ENCODE measurements at regions not wholly inside any gene's neighbourhood (a gene's known extent, or its start where the extent isn't known, plus 50 kb on each side); places are given as distances from the start of the nearest gene placed in this dataset.

- intact Hi-C loops (cut with micrococcal nuclease; ENCODE audit: unreplicated experiment): no loop called here
- no peaks in the 10 kb centered on the region for H3K27me3 Mint-ChIP-seq (ENCODE audit: unreplicated experiment)
- no peak overlapping the region for H3K27ac Mint-ChIP-seq (ENCODE audit: unreplicated experiment)
- BruUV-seq (replicated peaks): no TSS peak
- H3K36me3 Mint-ChIP-seq (ENCODE audit: insufficient read depth, unreplicated experiment): no peaks in the 10 kb centered on the region
- H3K4me1 Mint-ChIP-seq (ENCODE audit: low read depth, unreplicated experiment): no peaks in the 10 kb centered on the region
- no peak for DNase-seq
- no peak overlapping the region for H3K4me3 Mint-ChIP-seq (ENCODE audit: low read depth, unreplicated experiment)
- TF ChIP-seq, protein P1, sequence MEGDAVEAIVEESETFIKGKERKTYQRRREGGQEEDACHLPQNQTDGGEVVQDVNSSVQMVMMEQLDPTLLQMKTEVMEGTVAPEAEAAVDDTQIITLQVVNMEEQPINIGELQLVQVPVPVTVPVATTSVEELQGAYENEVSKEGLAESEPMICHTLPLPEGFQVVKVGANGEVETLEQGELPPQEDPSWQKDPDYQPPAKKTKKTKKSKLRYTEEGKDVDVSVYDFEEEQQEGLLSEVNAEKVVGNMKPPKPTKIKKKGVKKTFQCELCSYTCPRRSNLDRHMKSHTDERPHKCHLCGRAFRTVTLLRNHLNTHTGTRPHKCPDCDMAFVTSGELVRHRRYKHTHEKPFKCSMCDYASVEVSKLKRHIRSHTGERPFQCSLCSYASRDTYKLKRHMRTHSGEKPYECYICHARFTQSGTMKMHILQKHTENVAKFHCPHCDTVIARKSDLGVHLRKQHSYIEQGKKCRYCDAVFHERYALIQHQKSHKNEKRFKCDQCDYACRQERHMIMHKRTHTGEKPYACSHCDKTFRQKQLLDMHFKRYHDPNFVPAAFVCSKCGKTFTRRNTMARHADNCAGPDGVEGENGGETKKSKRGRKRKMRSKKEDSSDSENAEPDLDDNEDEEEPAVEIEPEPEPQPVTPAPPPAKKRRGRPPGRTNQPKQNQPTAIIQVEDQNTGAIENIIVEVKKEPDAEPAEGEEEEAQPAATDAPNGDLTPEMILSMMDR (IDR thresholded peaks at IDR 0.05; ENCODE audit: unreplicated experiment): no peak
- CTCF ChIA-PET: no interaction called here
- no peaks in the 10 kb centered on the region for H3K9me3 Mint-ChIP-seq (ENCODE audit: low read depth, unreplicated experiment)
Observed at GRCh38 chr15:35827911-35828310, 281.9 kb upstream of the DPH6 start.

- CTCF ChIA-PET: no interaction called here
- DNase-seq: no peak
- TF ChIP-seq, protein P1 (IDR thresholded peaks at IDR 0.05; ENCODE audit: unreplicated experiment): no peak
- H3K27me3 Mint-ChIP-seq (ENCODE audit: unreplicated experiment): no peaks in the 10 kb centered on the region
- H3K4me3 Mint-ChIP-seq (ENCODE audit: low read depth, unreplicated experiment): no peak overlapping the region
- intact Hi-C loops (cut with micrococcal nuclease; ENCODE audit: unreplicated experiment): no loop called here
- no peaks in the 10 kb centered on the region for H3K4me1 Mint-ChIP-seq (ENCODE audit: low read depth, unreplicated experiment)
- BruUV-seq (replicated peaks): no TSS peak
- H3K36me3 Mint-ChIP-seq (ENCODE audit: insufficient read depth, unreplicated experiment): no peaks in the 10 kb centered on the region
- H3K9me3 Mint-ChIP-seq (ENCODE audit: low read depth, unreplicated experiment): no peaks in the 10 kb centered on the region
- no peak overlapping the region for H3K27ac Mint-ChIP-seq (ENCODE audit: unreplicated experiment)
Observed at GRCh38 chr15:35833581-35833980, 287.6 kb upstream of the DPH6 start.

GRCh38 chr15:35834216-35834830 lies 288.4 kb upstream of the DPH6 start:
- Mint-ChIP-seq H3K36me3 (ENCODE audit: insufficient read depth, unreplicated experiment) (no peaks in the 10 kb centered on the region), H3K9me3 (ENCODE audit: low read depth, unreplicated experiment) (no peaks in the 10 kb centered on the region), H3K4me3 (ENCODE audit: low read depth, unreplicated experiment) (no peak overlapping the region), H3K27me3 (ENCODE audit: unreplicated experiment) (no peaks in the 10 kb centered on the region), H3K27ac (ENCODE audit: unreplicated experiment) (no peak overlapping the region), H3K4me1 (ENCODE audit: low read depth, unreplicated experiment) (no peaks in the 10 kb centered on the region)
- intact Hi-C loops (cut with micrococcal nuclease; ENCODE audit: unreplicated experiment): no loop called here
- DNase-seq: no peak
- CTCF ChIA-PET: no interaction called here
- no TSS peak for BruUV-seq (replicated peaks)
- TF ChIP-seq, protein P1 (IDR thresholded peaks at IDR 0.05; ENCODE audit: unreplicated experiment): no peak

DNA sequence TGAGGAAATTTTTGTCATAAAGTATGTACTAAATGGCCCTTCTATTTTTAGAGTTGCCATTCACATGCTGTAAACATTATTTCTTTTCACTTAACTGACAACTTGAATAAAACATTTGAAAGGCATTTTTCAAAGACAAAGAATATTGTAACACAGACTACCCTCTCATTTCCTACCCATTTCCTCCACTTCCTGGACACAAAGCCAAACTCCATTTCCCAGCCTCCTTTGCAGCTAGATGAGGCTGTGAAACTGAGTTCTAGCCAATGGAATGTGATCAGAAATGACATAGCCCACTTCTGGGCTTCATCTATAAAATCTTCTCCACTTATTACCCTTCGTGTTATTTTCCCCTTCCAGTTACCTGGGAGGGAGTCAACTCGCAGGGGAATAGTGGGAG lies 288.9 kb upstream of the DPH6 start:
- CTCF ChIA-PET: no interaction called here
- TF ChIP-seq, protein P1 (IDR thresholded peaks at IDR 0.05; ENCODE audit: unreplicated experiment): no peak
- H3K4me3 Mint-ChIP-seq (ENCODE audit: low read depth, unreplicated experiment): no peak overlapping the region
- no peaks in the 10 kb centered on the region for H3K4me1 Mint-ChIP-seq (ENCODE audit: low read depth, unreplicated experiment)
- H3K9me3 Mint-ChIP-seq (ENCODE audit: low read depth, unreplicated experiment): no peaks in the 10 kb centered on the region
- no TSS peak for BruUV-seq (replicated peaks)
- no peak overlapping the region for H3K27ac Mint-ChIP-seq (ENCODE audit: unreplicated experiment)
- intact Hi-C loops (cut with micrococcal nuclease; ENCODE audit: unreplicated experiment): no loop called here
- no peaks in the 10 kb centered on the region for H3K27me3 Mint-ChIP-seq (ENCODE audit: unreplicated experiment)
- H3K36me3 Mint-ChIP-seq (ENCODE audit: insufficient read depth, unreplicated experiment): no peaks in the 10 kb centered on the region
- DNase-seq: no peak

All from Calu3 (cell line).